ENCODE measurements at regions not wholly inside any gene's neighbourhood (a gene's known extent, or its start where the extent isn't known, plus 50 kb on each side); places are given as distances from the start of the nearest gene placed in this dataset.

DNA sequence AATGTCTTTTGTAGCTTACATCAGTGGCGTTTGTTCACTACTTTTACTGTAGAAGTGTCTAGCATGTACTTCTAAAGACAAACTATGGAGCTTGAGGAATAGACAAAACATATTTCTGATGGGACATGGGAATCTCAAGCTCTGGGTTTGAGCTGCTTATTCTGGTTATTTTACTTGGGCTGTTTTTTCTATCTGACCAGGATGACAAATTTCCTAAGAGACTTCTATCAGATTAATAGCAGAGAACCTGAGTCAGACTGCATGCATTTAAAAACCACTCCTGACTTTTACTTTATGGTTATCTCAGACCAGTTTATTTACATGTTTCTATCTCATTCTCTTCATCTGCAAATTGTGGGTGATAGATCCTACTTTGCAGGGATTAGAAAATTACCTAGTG, 1282.3 kb upstream of the GJE1 start (continued):
- TF ChIP-seq ZBTB40 (IDR thresholded peaks at IDR 0.05) = no peak
- no peak for TF ChIP-seq ZBTB40 (CRISPR knock-in tag; IDR thresholded peaks at IDR 0.05)
- TF ChIP-seq, protein P1, sequence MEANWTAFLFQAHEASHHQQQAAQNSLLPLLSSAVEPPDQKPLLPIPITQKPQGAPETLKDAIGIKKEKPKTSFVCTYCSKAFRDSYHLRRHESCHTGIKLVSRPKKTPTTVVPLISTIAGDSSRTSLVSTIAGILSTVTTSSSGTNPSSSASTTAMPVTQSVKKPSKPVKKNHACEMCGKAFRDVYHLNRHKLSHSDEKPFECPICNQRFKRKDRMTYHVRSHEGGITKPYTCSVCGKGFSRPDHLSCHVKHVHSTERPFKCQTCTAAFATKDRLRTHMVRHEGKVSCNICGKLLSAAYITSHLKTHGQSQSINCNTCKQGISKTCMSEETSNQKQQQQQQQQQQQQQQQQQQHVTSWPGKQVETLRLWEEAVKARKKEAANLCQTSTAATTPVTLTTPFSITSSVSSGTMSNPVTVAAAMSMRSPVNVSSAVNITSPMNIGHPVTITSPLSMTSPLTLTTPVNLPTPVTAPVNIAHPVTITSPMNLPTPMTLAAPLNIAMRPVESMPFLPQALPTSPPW (CRISPR knock-in tag; IDR thresholded peaks at IDR 0.05) = no peak
- no peak for TF ChIP-seq IRF1 (CRISPR knock-in tag; IDR thresholded peaks at IDR 0.05; ENCODE audit: borderline replicate concordance)

Measured in K562 (cell line).